H4 (cell line): ENCODE measurements at regions not wholly inside any gene's neighbourhood (a gene's known extent, or its start where the extent isn't known, plus 50 kb on each side); places are given as distances from the start of the nearest gene placed in this dataset.
A peak's percentile ranks its signal among the peaks of the same experiment; 100 is the strongest.
"Not testable (repeated sequence)": the region's sequence is repeated elsewhere in the genome, so short reads cannot be mapped to it uniquely, and the experiment has no call there.

Source experiments
- DNase-seq: peaks from one replicate; pipeline ENCODE4 v3.0.0-alpha.2; 2015; ENCODE audit warnings: low spot score

GRCh38 chr5:37962389-37962788, 122.5 kb upstream of the GDNF start:
- no peak for DNase-seq

- no peak for DNase-seq
These were observed 117.4 kb upstream of the GDNF start for GRCh38 chr5:37957218-37957617.

GRCh38 chr5:37955748-37956147, 115.9 kb upstream of the GDNF start:
- no peak for DNase-seq

- no peak for DNase-seq
These were observed 114.7 kb upstream of the GDNF start for GRCh38 chr5:37954561-37954960.

- no peak for DNase-seq
These were observed 112.3 kb upstream of the GDNF start for GRCh38 chr5:37951946-37952721.

GRCh38 chr5:37950436-37950835, 110.6 kb upstream of the GDNF start:
- no peak for DNase-seq

GRCh38 chr5:37945446-37945845, 105.6 kb upstream of the GDNF start:
- DNase-seq: no peak

GRCh38 chr5:37943136-37943535, 103.3 kb upstream of the GDNF start:
- DNase-seq: not testable (repeated sequence)

GRCh38 chr5:37940931-37941623, 101.2 kb upstream of the GDNF start:
- no peak for DNase-seq

GRCh38 chr5:37938861-37939260, 99.0 kb upstream of the GDNF start:
- no peak for DNase-seq

GRCh38 chr5:37938076-37938852, 98.4 kb upstream of the GDNF start:
- no peak for DNase-seq

GRCh38 chr5:37936091-37936490, 96.2 kb upstream of the GDNF start:
- no peak for DNase-seq

- DNase-seq: no peak
These were observed 93.7 kb upstream of the GDNF start for GRCh38 chr5:37933576-37933975.

- DNase-seq: no peak
These were observed 92.6 kb upstream of the GDNF start for GRCh38 chr5:37932450-37932849.

GRCh38 chr5:37931541-37931940, 91.7 kb upstream of the GDNF start:
- no peak for DNase-seq

GRCh38 chr5:37930350-37930749, 90.5 kb upstream of the GDNF start:
- DNase-seq: no peak

GRCh38 chr5:37929791-37930190, 90.0 kb upstream of the GDNF start:
- no peak for DNase-seq

GRCh38 chr5:37927753-37928152, 87.9 kb upstream of the GDNF start:
- DNase-seq: not testable (repeated sequence)

GRCh38 chr5:37926732-37927131, 86.9 kb upstream of the GDNF start:
- peak; percentile 1 for DNase-seq

- DNase-seq: no peak
These were observed 81.6 kb upstream of the GDNF start for GRCh38 chr5:37921452-37921851.

GRCh38 chr5:37918424-37918823, 78.6 kb upstream of the GDNF start:
- no peak for DNase-seq

GRCh38 chr5:37916525-37916924, 76.7 kb upstream of the GDNF start:
- DNase-seq: no peak
